ENCODE measurements at regions not wholly inside any gene's neighbourhood (a gene's known extent, or its start where the extent isn't known, plus 50 kb on each side); places are given as distances from the start of the nearest gene placed in this dataset.
A peak's percentile ranks its signal among the peaks of the same experiment; 100 is the strongest.

- H3K27me3 ChIP-seq = no peaks in the 10 kb centered on the region
- DNase-seq = no peak
- no peak overlapping the region for H3K27ac ChIP-seq
- H3K4me1 ChIP-seq = peaks cover 0 to 8% (median 0%) of the 10 kb centered on the region in 4 donors
- H3K9me3 ChIP-seq = peaks cover 0 to 2% (median 0%) of the 10 kb centered on the region in 4 donors
- WGBS, 2 donors = 28 to 43% methylated on average over 4 of the region's 4 CpGs
- TF ChIP-seq POLR2AphosphoS5 (IDR thresholded peaks at IDR 0.05) (no peak), EP300 (IDR thresholded peaks at IDR 0.05) (no peak), POLR2A (IDR thresholded peaks at IDR 0.05) (no peak)
- TF ChIP-seq, protein P1, sequence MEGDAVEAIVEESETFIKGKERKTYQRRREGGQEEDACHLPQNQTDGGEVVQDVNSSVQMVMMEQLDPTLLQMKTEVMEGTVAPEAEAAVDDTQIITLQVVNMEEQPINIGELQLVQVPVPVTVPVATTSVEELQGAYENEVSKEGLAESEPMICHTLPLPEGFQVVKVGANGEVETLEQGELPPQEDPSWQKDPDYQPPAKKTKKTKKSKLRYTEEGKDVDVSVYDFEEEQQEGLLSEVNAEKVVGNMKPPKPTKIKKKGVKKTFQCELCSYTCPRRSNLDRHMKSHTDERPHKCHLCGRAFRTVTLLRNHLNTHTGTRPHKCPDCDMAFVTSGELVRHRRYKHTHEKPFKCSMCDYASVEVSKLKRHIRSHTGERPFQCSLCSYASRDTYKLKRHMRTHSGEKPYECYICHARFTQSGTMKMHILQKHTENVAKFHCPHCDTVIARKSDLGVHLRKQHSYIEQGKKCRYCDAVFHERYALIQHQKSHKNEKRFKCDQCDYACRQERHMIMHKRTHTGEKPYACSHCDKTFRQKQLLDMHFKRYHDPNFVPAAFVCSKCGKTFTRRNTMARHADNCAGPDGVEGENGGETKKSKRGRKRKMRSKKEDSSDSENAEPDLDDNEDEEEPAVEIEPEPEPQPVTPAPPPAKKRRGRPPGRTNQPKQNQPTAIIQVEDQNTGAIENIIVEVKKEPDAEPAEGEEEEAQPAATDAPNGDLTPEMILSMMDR (IDR thresholded peaks at IDR 0.05) = no peak
- intact Hi-C loops (cut with DNase I) = no loop called here
- no peaks in the 10 kb centered on the region for H3K36me3 ChIP-seq
- no peak overlapping the region for H3K4me3 ChIP-seq
Measured at GRCh38 chr4:147044241-147044640, 98.6 kb upstream of the TTC29 start.

DNA sequence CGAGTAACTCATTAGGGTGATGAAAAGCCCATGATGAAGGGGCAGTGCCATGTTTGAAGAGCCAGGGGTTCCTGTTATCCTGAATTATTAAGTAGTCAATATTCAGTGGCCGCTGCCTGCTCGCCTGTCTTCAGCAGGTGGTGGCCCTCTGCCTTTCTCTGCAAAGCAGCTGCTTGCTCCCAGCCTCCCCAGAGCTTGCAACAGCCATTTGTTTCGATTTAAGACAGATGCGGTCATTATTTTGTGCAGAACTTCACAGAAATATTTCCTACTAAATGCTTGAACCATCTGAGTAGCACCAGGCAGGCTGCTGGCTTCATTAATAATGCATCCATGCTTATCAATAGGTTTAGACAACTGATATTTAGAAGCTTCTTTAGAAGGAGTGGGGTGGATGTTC is 104.3 kb upstream of the TTC29 start:
- 82 to 85% methylated on average over 5 of the region's 5 CpGs for WGBS, 2 donors
- intact Hi-C loops (cut with DNase I) = no loop called here

GRCh38 chr4:147050356-147050765 is 104.7 kb upstream of the TTC29 start:
- TF ChIP-seq, protein P1 (IDR thresholded peaks at IDR 0.05) = no peak
- TF ChIP-seq POLR2AphosphoS5 (IDR thresholded peaks at IDR 0.05) (peak in 3 of 4 donors; percentile 17 to 60 (median 39)), POLR2A (IDR thresholded peaks at IDR 0.05) (no peak)
- WGBS, 2 donors = 67% methylated on average over 2 of the region's 2 CpGs
- Histone ChIP-seq H3K9me3 (peaks cover 0 to 2% (median 0%) of the 10 kb centered on the region in 4 donors), H3K36me3 (no peaks in the 10 kb centered on the region), H3K4me1 (peaks cover 0 to 15% (median 11%) of the 10 kb centered on the region in 4 donors), H3K4me3 (no peak overlapping the region), H3K27ac (peak overlapping the region in 3 of 4 donors; percentile 43 to 65 (median 45)), H3K27me3 (no peaks in the 10 kb centered on the region)
- intact Hi-C loops (cut with DNase I) = no loop called here
- DNase-seq = no peak

More for the DNA sequence above, 104.3 kb upstream of the TTC29 start:
- Histone ChIP-seq H3K27me3 (no peaks in the 10 kb centered on the region), H3K27ac (peak overlapping the region in 3 of 4 donors; percentile 43 to 65 (median 45)), H3K9me3 (peaks cover 0 to 2% (median 0%) of the 10 kb centered on the region in 4 donors), H3K4me3 (no peak overlapping the region), H3K4me1 (peaks cover 0 to 15% (median 11%) of the 10 kb centered on the region in 4 donors), H3K36me3 (no peaks in the 10 kb centered on the region)
- TF ChIP-seq EP300 (IDR thresholded peaks at IDR 0.05) (no peak), POLR2AphosphoS5 (IDR thresholded peaks at IDR 0.05) (no peak), POLR2A (IDR thresholded peaks at IDR 0.05) (no peak)
- TF ChIP-seq, protein P1 (IDR thresholded peaks at IDR 0.05) = no peak
- DNase-seq = no peak

- Histone ChIP-seq H3K4me3 (no peak overlapping the region), H3K9me3 (peaks cover 0 to 2% (median 0%) of the 10 kb centered on the region in 4 donors), H3K27ac (no peak overlapping the region), H3K4me1 (peaks cover 0 to 21% (median 11%) of the 10 kb centered on the region in 4 donors), H3K36me3 (no peaks in the 10 kb centered on the region), H3K27me3 (no peaks in the 10 kb centered on the region)
- intact Hi-C loops (cut with DNase I) = no loop called here
- TF ChIP-seq POLR2A (IDR thresholded peaks at IDR 0.05) (no peak), POLR2AphosphoS5 (IDR thresholded peaks at IDR 0.05) (no peak), EP300 (IDR thresholded peaks at IDR 0.05) (no peak)
- TF ChIP-seq, protein P1 (IDR thresholded peaks at IDR 0.05) = no peak
- DNase-seq = no peak
- WGBS, 2 donors = 85 to 87% methylated on average over 2 of the region's 2 CpGs
Measured at GRCh38 chr4:147052361-147052760, 106.7 kb upstream of the TTC29 start.
